Gastroesophageal sphincter (tissue), 3 donors: ENCODE measurements at regions not wholly inside any gene's neighbourhood (a gene's known extent, or its start where the extent isn't known, plus 50 kb on each side); places are given as distances from the start of the nearest gene placed in this dataset.

ENCODE experiments used
- CTCF ChIP-seq, 4 experiments: fragments of 200-600 bp in 2 of 4; fragments of 450-650 bp in 2 of 4; sonication (generic) in 1 of 4; IDR thresholded peaks; one replicate each; pipeline ENCODE4 v1.5.1; 2017 to 2019; ENCODE audit warnings: antibody characterized with exemption in 4 of 4, mild to moderate bottlenecking in 2 of 4, moderate library complexity in 2 of 4
- EP300 ChIP-seq: sonication (generic); formaldehyde crosslinking; IDR thresholded peaks from one replicate; pipeline ENCODE4 v1.6.1; 2017; ENCODE audit warnings: antibody characterized with exemption, mild to moderate bottlenecking
- POLR2A ChIP-seq, 2 donors: fragments of 450-650 bp; IDR thresholded peaks; one replicate each; pipeline ENCODE4 v1.6.1; 2017; ENCODE audit warnings: antibody characterized with exemption in 2 of 2, mild to moderate bottlenecking in 2 of 2, moderate library complexity in 1 of 2
- POLR2AphosphoS5 ChIP-seq: sonication (generic); formaldehyde crosslinking; IDR thresholded peaks from one replicate; pipeline ENCODE4 v1.6.1; 2017; ENCODE audit warnings: antibody characterized with exemption

DNA sequence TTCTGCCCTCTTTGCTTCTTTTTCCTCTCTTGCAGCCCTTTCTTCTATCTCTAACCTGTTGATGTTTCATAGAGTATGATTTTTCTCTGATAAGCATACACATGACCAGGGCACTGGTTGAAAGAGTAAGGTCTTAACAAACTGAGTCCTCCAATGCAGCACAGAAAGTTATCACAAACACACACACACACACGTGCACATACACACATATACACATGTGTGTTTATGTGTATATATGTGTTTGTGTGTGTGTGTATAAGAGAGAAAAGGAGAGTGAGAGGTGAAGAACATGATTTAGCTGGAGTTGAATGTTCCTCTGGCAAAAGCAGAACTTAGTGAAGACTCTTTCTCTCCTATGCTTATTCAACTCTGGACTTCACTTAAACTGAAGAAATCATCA is 130.0 kb downstream of the KLF6 start:
- TF ChIP-seq CTCF (IDR thresholded peaks at IDR 0.05) (no peak), POLR2AphosphoS5 (no peak), EP300 (no peak), POLR2A (IDR thresholded peaks at IDR 0.05) (no peak)
